CD4-positive, alpha-beta memory T cell (primary cell): ENCODE measurements at regions not wholly inside any gene's neighbourhood (a gene's known extent, or its start where the extent isn't known, plus 50 kb on each side); places are given as distances from the start of the nearest gene placed in this dataset.
"Not testable (repeated sequence)": the region's sequence is repeated elsewhere in the genome, so short reads cannot be mapped to it uniquely, and the experiment has no call there.

Experiments
- CTCF ChIA-PET: fragments of 350-600 bp; sonication (Branson Sonifier 250); formaldehyde crosslinking; loops from one replicate; lab custom pipeline; 2021; ENCODE audit warnings: inconsistent platforms; ENCODE audit not compliant: partially characterized antibody; lab: Charles Lee
- POLR2A ChIA-PET: fragments of 350-600 bp; sonication (Branson Sonifier 250); formaldehyde crosslinking; loops from one replicate; lab custom pipeline; 2021; ENCODE audit not compliant: partially characterized antibody; lab: Charles Lee
- DNase-seq, 5 donors: peaks; one replicate each; pipeline versions ENCODE4 v3.0.0 to v3.0.0-alpha.2; 2020 to 2022; ENCODE audit warnings: mixed read lengths in 1 of 5
- H3K27ac ChIP-seq: one replicate; pipeline ENCODE4 v1.7.0; 2013; ENCODE audit warnings: low read depth, low read length
- H3K27me3 ChIP-seq: 2 replicates; pipeline ENCODE4 v1.7.0; 2013; ENCODE audit warnings: mild to moderate bottlenecking, low read length, moderate library complexity; ENCODE audit not compliant: insufficient read depth
- H3K36me3 ChIP-seq: 2 replicates; pipeline ENCODE4 v1.7.0; 2013; ENCODE audit warnings: mild to moderate bottlenecking, low read length, moderate library complexity; ENCODE audit not compliant: insufficient read depth
- H3K4me1 ChIP-seq: 2 replicates; pipeline ENCODE4 v1.7.0; 2013; ENCODE audit warnings: mild to moderate bottlenecking, low read length, moderate library complexity; ENCODE audit not compliant: insufficient read depth
- H3K4me3 ChIP-seq, 2 donors: one replicate each; pipeline ENCODE4 v1.7.0; 2013; ENCODE audit warnings: low read length in 2 of 2, mild to moderate bottlenecking in 1 of 2
- H3K9me3 ChIP-seq, 2 donors: one replicate each; pipeline ENCODE4 v1.7.0; 2013; ENCODE audit warnings: low read length in 2 of 2, control low read depth in 1 of 2; ENCODE audit not compliant: control insufficient read depth in 1 of 2
- H3K27ac Mint-ChIP-seq, 7 donors: one replicate each; pipeline ENCODE4 v1.8.0; 2020 to 2021; ENCODE audit warnings: mixed read lengths in 7 of 7, mild to moderate bottlenecking in 6 of 7, inconsistent platforms in 3 of 7, moderate library complexity in 3 of 7
- H3K27me3 Mint-ChIP-seq, 2 donors: one replicate each; pipeline ENCODE4 v1.8.0; 2020 to 2021; ENCODE audit warnings: mixed read lengths in 2 of 2
- H3K36me3 Mint-ChIP-seq, 2 donors: one replicate each; pipeline ENCODE4 v1.8.0; 2020 to 2021; ENCODE audit warnings: mixed read lengths in 2 of 2, inconsistent platforms in 1 of 2, mild to moderate bottlenecking in 1 of 2
- H3K4me1 Mint-ChIP-seq, 4 donors: one replicate each; pipeline ENCODE4 v1.8.0; 2020 to 2021; ENCODE audit warnings: mixed read lengths in 4 of 4, mild to moderate bottlenecking in 1 of 4
- H3K4me3 Mint-ChIP-seq, 8 donors: one replicate each; pipeline ENCODE4 v1.8.0; 2020 to 2021; ENCODE audit warnings: mixed read lengths in 8 of 8, mild to moderate bottlenecking in 7 of 8, moderate library complexity in 6 of 8, inconsistent platforms in 3 of 8
- H3K9me3 Mint-ChIP-seq, 8 donors: one replicate each; pipeline ENCODE4 v1.8.0; 2020 to 2021; ENCODE audit warnings: mixed read lengths in 8 of 8, mild to moderate bottlenecking in 5 of 8, inconsistent platforms in 3 of 8, moderate library complexity in 1 of 8
- intact Hi-C: fragments of 100-400 bp; cut with micrococcal nuclease; formaldehyde crosslinking; loops from one replicate; pipeline ENCODE4 v1.15.1; 2023

- intact Hi-C loops = no loop called here
- H3K4me3 Mint-ChIP-seq = no peak overlapping the region
- Histone ChIP-seq H3K9me3 (no peaks in the 10 kb centered on the region), H3K27me3 (no peaks in the 10 kb centered on the region), H3K4me3 (no peak overlapping the region), H3K36me3 (no peaks in the 10 kb centered on the region), H3K4me1 (no peaks in the 10 kb centered on the region), H3K27ac (no peak overlapping the region)
- H3K36me3 Mint-ChIP-seq = no peaks in the 10 kb centered on the region
- DNase-seq = no peak
- no peaks in the 10 kb centered on the region for H3K4me1 Mint-ChIP-seq
- H3K27me3 Mint-ChIP-seq = peaks cover 6 to 10% of the 10 kb centered on the region in 2 donors
- no peak overlapping the region for H3K27ac Mint-ChIP-seq
- no peaks in the 10 kb centered on the region for H3K9me3 Mint-ChIP-seq
- ChIA-PET CTCF (no interaction called here), POLR2A (no interaction called here)
Observed at GRCh38 chr9:38249049-38249448, 143.5 kb upstream of the ALDH1B1 start.

- H3K27ac Mint-ChIP-seq = no peak overlapping the region
- peaks cover 6 to 10% of the 10 kb centered on the region in 2 donors for H3K27me3 Mint-ChIP-seq
Observed at GRCh38 chr9:38246833-38247232, 145.7 kb upstream of the ALDH1B1 start.

GRCh38 chr9:38244971-38245370, 147.5 kb upstream of the ALDH1B1 start:
- Mint-ChIP-seq H3K9me3 (peaks cover 0 to 2% (median 0%) of the 10 kb centered on the region in 8 donors), H3K27me3 (peaks cover 4 to 10% of the 10 kb centered on the region in 2 donors), H3K4me1 (no peaks in the 10 kb centered on the region), H3K27ac (no peak overlapping the region), H3K4me3 (no peak overlapping the region), H3K36me3 (no peaks in the 10 kb centered on the region)
- H3K4me3 ChIP-seq = no peak overlapping the region
- ChIA-PET CTCF (no interaction called here), POLR2A (no interaction called here)
- intact Hi-C loops = no loop called here
- H3K27me3 ChIP-seq = no peaks in the 10 kb centered on the region
- no peak overlapping the region for H3K27ac ChIP-seq
- no peaks in the 10 kb centered on the region for H3K4me1 ChIP-seq
- no peak for DNase-seq
- H3K36me3 ChIP-seq = no peaks in the 10 kb centered on the region
- no peaks in the 10 kb centered on the region for H3K9me3 ChIP-seq

More at GRCh38 chr9:38246833-38247232, 145.7 kb upstream of the ALDH1B1 start:
- H3K27me3 ChIP-seq = no peaks in the 10 kb centered on the region
- H3K4me3 ChIP-seq = no peak overlapping the region
- H3K36me3 Mint-ChIP-seq = no peaks in the 10 kb centered on the region
- CTCF ChIA-PET = interaction anchor here (1.0 kb wide), 1 partner anchor 16 kb away, joined by 3 read pairs; no protein-coding TSS in a partner anchor
- POLR2A ChIA-PET = no interaction called here
- H3K27ac ChIP-seq = no peak overlapping the region
- intact Hi-C loops = no loop called here
- no peaks in the 10 kb centered on the region for H3K4me1 ChIP-seq
- H3K4me1 Mint-ChIP-seq = no peaks in the 10 kb centered on the region
- no peaks in the 10 kb centered on the region for H3K9me3 ChIP-seq
- H3K9me3 Mint-ChIP-seq = no peaks in the 10 kb centered on the region
- H3K4me3 Mint-ChIP-seq = no peak overlapping the region
- no peaks in the 10 kb centered on the region for H3K36me3 ChIP-seq
- no peak for DNase-seq

GRCh38 chr9:38243993-38244392, 148.5 kb upstream of the ALDH1B1 start:
- no peaks in the 10 kb centered on the region for H3K9me3 ChIP-seq
- intact Hi-C loops = no loop called here
- H3K27ac ChIP-seq = no peak overlapping the region
- no peak overlapping the region for H3K4me3 ChIP-seq
- Mint-ChIP-seq H3K9me3 (peaks cover 0 to 2% (median 0%) of the 10 kb centered on the region in 8 donors), H3K4me1 (no peaks in the 10 kb centered on the region), H3K27me3 (peaks cover 4 to 10% of the 10 kb centered on the region in 2 donors), H3K27ac (no peak overlapping the region), H3K36me3 (no peaks in the 10 kb centered on the region), H3K4me3 (no peak overlapping the region)
- no peaks in the 10 kb centered on the region for H3K4me1 ChIP-seq
- DNase-seq = no peak
- no peaks in the 10 kb centered on the region for H3K27me3 ChIP-seq
- POLR2A ChIA-PET = no interaction called here
- CTCF ChIA-PET = no interaction called here
- H3K36me3 ChIP-seq = no peaks in the 10 kb centered on the region

- H3K27ac ChIP-seq, intact Hi-C loops: not testable (repeated sequence)
Observed at GRCh38 chr9:38242151-38242550, 150.4 kb upstream of the ALDH1B1 start.

GRCh38 chr9:38240051-38240450, 152.5 kb upstream of the ALDH1B1 start:
- Mint-ChIP-seq H3K4me1 (no peaks in the 10 kb centered on the region), H3K9me3 (peaks cover 0 to 2% (median 0%) of the 10 kb centered on the region in 8 donors)
- POLR2A ChIA-PET = no interaction called here

More at GRCh38 chr9:38242151-38242550, 150.4 kb upstream of the ALDH1B1 start:
- H3K9me3 ChIP-seq, H3K27ac Mint-ChIP-seq, H3K4me3 ChIP-seq, H3K9me3 Mint-ChIP-seq, H3K4me1 Mint-ChIP-seq, H3K36me3 Mint-ChIP-seq, H3K4me3 Mint-ChIP-seq, H3K36me3 ChIP-seq, DNase-seq, H3K27me3 ChIP-seq, H3K4me1 ChIP-seq, H3K27me3 Mint-ChIP-seq, CTCF ChIA-PET, POLR2A ChIA-PET: not testable (repeated sequence)

GRCh38 chr9:38235244-38235643, 157.3 kb upstream of the ALDH1B1 start:
- no peak overlapping the region for H3K4me3 ChIP-seq
- H3K27ac ChIP-seq = no peak overlapping the region
- no peaks in the 10 kb centered on the region for H3K36me3 Mint-ChIP-seq
- no peaks in the 10 kb centered on the region for H3K9me3 Mint-ChIP-seq
- ChIA-PET CTCF (no interaction called here), POLR2A (no interaction called here)
- no peaks in the 10 kb centered on the region for H3K36me3 ChIP-seq
- peaks cover 8 to 10% of the 10 kb centered on the region in 2 donors for H3K27me3 Mint-ChIP-seq
- H3K27me3 ChIP-seq = no peaks in the 10 kb centered on the region
- no peak overlapping the region for H3K4me3 Mint-ChIP-seq
- H3K9me3 ChIP-seq = no peaks in the 10 kb centered on the region
- no peak for DNase-seq
- intact Hi-C loops = no loop called here
- H3K4me1 ChIP-seq = no peaks in the 10 kb centered on the region
- no peak overlapping the region for H3K27ac Mint-ChIP-seq
- H3K4me1 Mint-ChIP-seq = no peaks in the 10 kb centered on the region

More at GRCh38 chr9:38240051-38240450, 152.5 kb upstream of the ALDH1B1 start:
- H3K36me3 ChIP-seq = no peaks in the 10 kb centered on the region
- peaks cover 2 to 4% of the 10 kb centered on the region in 2 donors for H3K27me3 Mint-ChIP-seq
- H3K27ac Mint-ChIP-seq = no peak overlapping the region
- no peaks in the 10 kb centered on the region for H3K36me3 Mint-ChIP-seq
- H3K4me3 Mint-ChIP-seq = no peak overlapping the region
- intact Hi-C loops = no loop called here
- no peaks in the 10 kb centered on the region for H3K4me1 ChIP-seq
- CTCF ChIA-PET = no interaction called here
- H3K9me3 ChIP-seq = no peaks in the 10 kb centered on the region
- H3K27ac ChIP-seq = no peak overlapping the region
- DNase-seq = no peak
- no peak overlapping the region for H3K4me3 ChIP-seq
- no peaks in the 10 kb centered on the region for H3K27me3 ChIP-seq
